Erythroblast (primary cell): ENCODE measurements at regions not wholly inside any gene's neighbourhood (a gene's known extent, or its start where the extent isn't known, plus 50 kb on each side); places are given as distances from the start of the nearest gene placed in this dataset.

Experiments
- GATA1 ChIP-seq: IDR thresholded peaks from 2 replicates; pipeline ENCODE4 v1.6.1; 2011; ENCODE audit warnings: low read depth, mild to moderate bottlenecking, control low read depth, low read length, moderate library complexity
- POLR2A ChIP-seq: IDR thresholded peaks from 2 replicates; pipeline ENCODE4 v1.6.1; 2011; ENCODE audit warnings: mild to moderate bottlenecking, low read length

DNA sequence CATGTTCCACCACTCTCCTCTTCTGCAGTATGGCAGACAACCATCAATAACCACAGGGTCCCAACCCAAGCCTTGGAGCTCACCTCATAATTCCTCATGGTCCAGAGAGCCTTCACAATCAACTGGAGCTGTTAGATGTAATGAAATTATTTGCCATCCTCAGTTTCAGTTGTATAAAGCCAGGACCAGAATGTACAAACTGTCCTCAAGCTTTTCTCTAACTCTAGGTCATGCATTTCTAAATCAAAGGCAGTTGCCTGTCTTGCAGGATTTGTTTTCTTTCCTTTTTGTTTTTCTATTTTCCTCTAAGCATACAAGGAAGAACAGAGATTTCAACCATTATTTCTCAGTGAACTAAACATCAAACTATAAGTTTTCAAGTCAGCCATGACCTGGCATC, 182.5 kb upstream of the SERP2 start:
- no peak for TF ChIP-seq POLR2A
- TF ChIP-seq GATA1, result no peak
